ENCODE measurements at regions not wholly inside any gene's neighbourhood (a gene's known extent, or its start where the extent isn't known, plus 50 kb on each side); places are given as distances from the start of the nearest gene placed in this dataset.
"Not testable (repeated sequence)": the region's sequence is repeated elsewhere in the genome, so short reads cannot be mapped to it uniquely, and the experiment has no call there.

- not testable (repeated sequence) for H3K4me3 ChIP-seq (replicated peaks in 1 of 2; ENCODE audit: low read depth in 2 of 2, low read length in 2 of 2); DNase-seq (ENCODE audit: low read depth in 2 of 2)
These were observed 61.2 kb upstream of the MINDY3 start for GRCh38 chr10:15921423-15921945.

- DNase-seq (ENCODE audit: low read depth in 2 of 2): no peak
- H3K4me3 ChIP-seq (replicated peaks in 1 of 2; ENCODE audit: low read depth in 2 of 2, low read length in 2 of 2): no peak overlapping the region
- TF ChIP-seq, protein P1, sequence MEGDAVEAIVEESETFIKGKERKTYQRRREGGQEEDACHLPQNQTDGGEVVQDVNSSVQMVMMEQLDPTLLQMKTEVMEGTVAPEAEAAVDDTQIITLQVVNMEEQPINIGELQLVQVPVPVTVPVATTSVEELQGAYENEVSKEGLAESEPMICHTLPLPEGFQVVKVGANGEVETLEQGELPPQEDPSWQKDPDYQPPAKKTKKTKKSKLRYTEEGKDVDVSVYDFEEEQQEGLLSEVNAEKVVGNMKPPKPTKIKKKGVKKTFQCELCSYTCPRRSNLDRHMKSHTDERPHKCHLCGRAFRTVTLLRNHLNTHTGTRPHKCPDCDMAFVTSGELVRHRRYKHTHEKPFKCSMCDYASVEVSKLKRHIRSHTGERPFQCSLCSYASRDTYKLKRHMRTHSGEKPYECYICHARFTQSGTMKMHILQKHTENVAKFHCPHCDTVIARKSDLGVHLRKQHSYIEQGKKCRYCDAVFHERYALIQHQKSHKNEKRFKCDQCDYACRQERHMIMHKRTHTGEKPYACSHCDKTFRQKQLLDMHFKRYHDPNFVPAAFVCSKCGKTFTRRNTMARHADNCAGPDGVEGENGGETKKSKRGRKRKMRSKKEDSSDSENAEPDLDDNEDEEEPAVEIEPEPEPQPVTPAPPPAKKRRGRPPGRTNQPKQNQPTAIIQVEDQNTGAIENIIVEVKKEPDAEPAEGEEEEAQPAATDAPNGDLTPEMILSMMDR (IDR thresholded peaks at IDR 0.05; ENCODE audit: low read depth, low read length): no peak
These were observed 71.1 kb upstream of the MINDY3 start for GRCh38 chr10:15931376-15931775.

- not testable (repeated sequence) for DNase-seq (ENCODE audit: low read depth in 2 of 2); H3K4me3 ChIP-seq (replicated peaks in 1 of 2; ENCODE audit: low read depth in 2 of 2, low read length in 2 of 2)
These were observed 79.2 kb upstream of the MINDY3 start for GRCh38 chr10:15939543-15939942.

DNA sequence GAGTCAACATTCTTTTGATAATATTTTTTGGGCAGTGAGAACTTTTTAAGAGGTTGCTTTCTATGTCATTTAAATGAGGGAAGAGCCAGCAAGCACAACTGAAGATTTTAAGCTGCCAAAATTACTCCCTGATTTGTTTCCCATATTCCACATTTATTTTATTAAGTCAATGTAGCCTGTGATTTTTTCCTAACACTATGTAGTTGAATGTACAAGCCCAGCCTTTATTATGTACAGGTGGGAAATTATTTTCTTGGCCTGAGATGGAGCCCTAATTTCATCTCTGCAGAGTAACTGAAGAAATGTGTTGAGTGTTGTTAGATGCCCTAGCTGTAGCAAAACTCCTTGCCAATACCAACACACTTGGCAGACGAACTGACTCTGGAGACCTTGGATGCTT is 83.1 kb upstream of the MINDY3 start:
- H3K4me3 ChIP-seq (replicated peaks in 1 of 2; ENCODE audit: low read depth in 2 of 2, low read length in 2 of 2): no peak overlapping the region
- TF ChIP-seq, protein P1 (IDR thresholded peaks at IDR 0.05; ENCODE audit: low read depth, low read length): no peak
- DNase-seq (ENCODE audit: low read depth in 2 of 2): no peak

- TF ChIP-seq, protein P1 (IDR thresholded peaks at IDR 0.05; ENCODE audit: low read depth, low read length): no peak
- no peak overlapping the region for H3K4me3 ChIP-seq (replicated peaks in 1 of 2; ENCODE audit: low read depth in 2 of 2, low read length in 2 of 2)
- DNase-seq (ENCODE audit: low read depth in 2 of 2): no peak
These were observed 93.9 kb upstream of the MINDY3 start for GRCh38 chr10:15954188-15954587.

DNA sequence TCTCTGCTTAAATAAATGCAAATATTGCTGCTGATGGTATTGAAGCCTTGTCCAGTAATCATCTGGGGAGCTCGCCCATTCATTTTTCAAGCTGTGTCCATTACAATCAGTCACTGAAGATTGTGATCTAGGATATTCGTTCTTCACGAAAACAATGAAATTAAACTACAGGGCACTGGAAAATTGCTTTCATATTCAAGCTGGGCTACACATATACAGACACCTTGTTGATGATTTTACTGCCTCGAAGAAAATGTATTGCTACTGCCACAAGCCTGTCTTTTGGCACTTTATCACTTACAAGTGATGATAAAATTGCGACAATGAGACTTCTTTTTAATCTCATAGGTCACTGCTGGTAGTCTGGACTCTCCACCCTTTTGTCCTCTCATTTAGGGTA is 100.0 kb upstream of the MINDY3 start:
- TF ChIP-seq, protein P1 (IDR thresholded peaks at IDR 0.05; ENCODE audit: low read depth, low read length): no peak
- no peak for DNase-seq (ENCODE audit: low read depth in 2 of 2)
- H3K4me3 ChIP-seq (replicated peaks in 1 of 2; ENCODE audit: low read depth in 2 of 2, low read length in 2 of 2): no peak overlapping the region

- H3K4me3 ChIP-seq (replicated peaks in 1 of 2; ENCODE audit: low read depth in 2 of 2, low read length in 2 of 2); DNase-seq (ENCODE audit: low read depth in 2 of 2): not testable (repeated sequence)
These were observed 112.4 kb upstream of the MINDY3 start for GRCh38 chr10:15972736-15973135.

GRCh38 chr10:15985690-15986089 is 125.4 kb upstream of the MINDY3 start:
- TF ChIP-seq, protein P1 (IDR thresholded peaks at IDR 0.05; ENCODE audit: low read depth, low read length): no peak
- H3K4me3 ChIP-seq (replicated peaks in 1 of 2; ENCODE audit: low read depth in 2 of 2, low read length in 2 of 2): no peak overlapping the region
- DNase-seq (ENCODE audit: low read depth in 2 of 2): no peak
